ENCODE measurements at regions not wholly inside any gene's neighbourhood (a gene's known extent, or its start where the extent isn't known, plus 50 kb on each side); places are given as distances from the start of the nearest gene placed in this dataset.

- no peak for DNase-seq
Measured at GRCh38 chr2:146934921-146935320, 909.9 kb upstream of the ACVR2A start.

GRCh38 chr2:146931109-146931508 is 913.7 kb upstream of the ACVR2A start:
- no peak for DNase-seq

GRCh38 chr2:146927080-146927711 is 917.6 kb upstream of the ACVR2A start:
- DNase-seq = no peak

GRCh38 chr2:146918280-146918679 is 926.5 kb upstream of the ACVR2A start:
- DNase-seq = no peak

GRCh38 chr2:146917431-146918042 is 927.3 kb upstream of the ACVR2A start:
- no peak for DNase-seq

GRCh38 chr2:146916914-146917313 is 927.9 kb upstream of the ACVR2A start:
- DNase-seq = no peak

GRCh38 chr2:146913476-146913875 is 931.4 kb upstream of the ACVR2A start:
- DNase-seq = no peak

- DNase-seq = no peak
Measured at GRCh38 chr2:146912536-146912935, 932.3 kb upstream of the ACVR2A start.

- no peak for DNase-seq
Measured at GRCh38 chr2:146908776-146909175, 936.1 kb upstream of the ACVR2A start.

GRCh38 chr2:146898083-146898482 is 946.7 kb upstream of the ACVR2A start:
- no peak for DNase-seq

GRCh38 chr2:146894514-146894913 is 950.3 kb upstream of the ACVR2A start:
- no peak for DNase-seq

GRCh38 chr2:146893500-146894041 is 951.3 kb upstream of the ACVR2A start:
- DNase-seq = no peak

GRCh38 chr2:146890491-146890890 is 954.3 kb upstream of the ACVR2A start:
- DNase-seq = no peak

GRCh38 chr2:146879882-146880281 is 964.9 kb upstream of the ACVR2A start:
- DNase-seq = no peak

GRCh38 chr2:146874260-146874658 is 970.6 kb upstream of the ACVR2A start:
- no peak for DNase-seq

GRCh38 chr2:146873646-146874259 is 971.1 kb upstream of the ACVR2A start:
- DNase-seq = no peak

- no peak for DNase-seq
Measured at GRCh38 chr2:146873056-146873455, 971.8 kb upstream of the ACVR2A start.

GRCh38 chr2:146870691-146871090 is 974.1 kb upstream of the ACVR2A start:
- no peak for DNase-seq

GRCh38 chr2:146869328-146869727 is 975.5 kb upstream of the ACVR2A start:
- no peak for DNase-seq

- DNase-seq = no peak
Measured at GRCh38 chr2:146868051-146868450, 976.8 kb upstream of the ACVR2A start.

- no peak for DNase-seq
Measured at GRCh38 chr2:146867477-146867986, 977.3 kb upstream of the ACVR2A start.

GRCh38 chr2:146853741-146854444 is 990.9 kb upstream of the ACVR2A start:
- no peak for DNase-seq

GRCh38 chr2:146852661-146853060 is 992.2 kb upstream of the ACVR2A start:
- DNase-seq = no peak

Measured in CD4-positive, alpha-beta T cell treated with Interleukin-10 for 1 hour (primary cell).